ENCODE measurements at regions not wholly inside any gene's neighbourhood (a gene's known extent, or its start where the extent isn't known, plus 50 kb on each side); places are given as distances from the start of the nearest gene placed in this dataset.

GRCh38 chr12:25741917-25742316 lies 188.8 kb upstream of the LMNTD1 start:
- ATAC-seq (no peak), DNase-seq (no peak)
- intact Hi-C loops (cut with DNase I), result no loop called here
- WGBS, 4 donors, result 86 to 89% (median 87%) methylated on average over 1 of the region's 1 CpG
- Histone ChIP-seq H3K36me3 (no peaks in the 10 kb centered on the region), H3K9me3 (no peaks in the 10 kb centered on the region), H3K4me1 (no peaks in the 10 kb centered on the region), H3K27ac (no peak overlapping the region), H3K27me3 (no peaks in the 10 kb centered on the region), H3K4me3 (no peak overlapping the region)
- no peak for TF ChIP-seq POLR2A (IDR thresholded peaks at IDR 0.05)
- no peak for TF ChIP-seq CTCF (IDR thresholded peaks at IDR 0.05)

- DNase-seq (no peak), ATAC-seq (no peak)
- TF ChIP-seq CTCF (IDR thresholded peaks at IDR 0.05), result no peak
- no peak for TF ChIP-seq POLR2A (IDR thresholded peaks at IDR 0.05)
- Histone ChIP-seq H3K4me3 (no peak overlapping the region), H3K4me1 (no peaks in the 10 kb centered on the region), H3K9me3 (no peaks in the 10 kb centered on the region), H3K27ac (no peak overlapping the region), H3K27me3 (no peaks in the 10 kb centered on the region), H3K36me3 (no peaks in the 10 kb centered on the region)
- 71 to 83% (median 74%) methylated on average over 5 of the region's 5 CpGs for WGBS, 4 donors
- intact Hi-C loops (cut with DNase I), result no loop called here
Observed at GRCh38 chr12:25743679-25744215, 190.7 kb upstream of the LMNTD1 start.

GRCh38 chr12:25744313-25744712 lies 191.2 kb upstream of the LMNTD1 start:
- H3K36me3 ChIP-seq, result no peaks in the 10 kb centered on the region
- H3K9me3 ChIP-seq, result no peaks in the 10 kb centered on the region
- no peak overlapping the region for H3K4me3 ChIP-seq
- H3K27me3 ChIP-seq, result no peaks in the 10 kb centered on the region
- DNase-seq (no peak), ATAC-seq (no peak)
- intact Hi-C loops (cut with DNase I), result no loop called here
- H3K4me1 ChIP-seq, result no peaks in the 10 kb centered on the region
- no peak overlapping the region for H3K27ac ChIP-seq
- 78 to 87% (median 80%) methylated on average over 4 of the region's 4 CpGs for WGBS, 4 donors
- no peak for TF ChIP-seq CTCF (IDR thresholded peaks at IDR 0.05)
- TF ChIP-seq POLR2A (IDR thresholded peaks at IDR 0.05), result no peak

- 58 to 65% (median 61%) methylated on average over 2 of the region's 2 CpGs for WGBS, 4 donors
- no peaks in the 10 kb centered on the region for H3K9me3 ChIP-seq
- intact Hi-C loops (cut with DNase I), result no loop called here
- no peak overlapping the region for H3K27ac ChIP-seq
- no peaks in the 10 kb centered on the region for H3K36me3 ChIP-seq
- H3K4me1 ChIP-seq, result no peaks in the 10 kb centered on the region
- no peak for DNase-seq
- H3K27me3 ChIP-seq, result no peaks in the 10 kb centered on the region
- no peak for TF ChIP-seq POLR2A (IDR thresholded peaks at IDR 0.05)
- TF ChIP-seq CTCF (IDR thresholded peaks at IDR 0.05), result no peak
- no peak overlapping the region for H3K4me3 ChIP-seq
- no peak for ATAC-seq
Observed at GRCh38 chr12:25745281-25745680, 192.2 kb upstream of the LMNTD1 start.

All from heart left ventricle (tissue), 16 donors.